GM12892 (cell line): ENCODE measurements at regions not wholly inside any gene's neighbourhood (a gene's known extent, or its start where the extent isn't known, plus 50 kb on each side); places are given as distances from the start of the nearest gene placed in this dataset.

Experiments used
- POLR2A ChIP-seq: IDR thresholded peaks from 2 replicates; pipeline ENCODE4 v1.6.1; 2011; ENCODE audit warnings: low read depth, low read length, control low read depth
- POLR2AphosphoS5 ChIP-seq: IDR thresholded peaks from 2 replicates; pipeline ENCODE4 v1.6.1; 2011; ENCODE audit warnings: low read depth, low read length, control low read depth

- TF ChIP-seq POLR2A (no peak), POLR2AphosphoS5 (no peak)
These were observed 583.6 kb upstream of the PCDH10 start for GRCh38 chr4:132565542-132565941.
